Testis (tissue), 2 donors: ENCODE measurements at regions not wholly inside any gene's neighbourhood (a gene's known extent, or its start where the extent isn't known, plus 50 kb on each side); places are given as distances from the start of the nearest gene placed in this dataset.

Experiments used
- DNase-seq: peaks from one replicate; pipeline ENCODE4 v3.0.0-alpha.2; 2019
- H3K27ac ChIP-seq, 2 donors: fragments of 200-600 bp; sonication (generic); one replicate each; pipeline ENCODE4 v1.5.1; 2019
- H3K27me3 ChIP-seq: fragments of 200-600 bp; sonication (generic); one replicate; pipeline ENCODE4 v1.5.1; 2019
- H3K36me3 ChIP-seq: fragments of 200-600 bp; sonication (generic); one replicate; pipeline ENCODE4 v1.5.1; 2017; ENCODE audit warnings: low read depth; ENCODE audit errors: missing control alignments
- H3K4me1 ChIP-seq: fragments of 200-600 bp; sonication (generic); one replicate; pipeline ENCODE4 v1.5.1; 2019
- H3K4me3 ChIP-seq, 2 donors: fragments of 200-600 bp; sonication (generic); one replicate each; pipeline ENCODE4 v1.5.1; 2017 to 2019
- H3K9me3 ChIP-seq: fragments of 200-600 bp; sonication (generic); one replicate; pipeline ENCODE4 v1.5.1; 2017
- POLR2A ChIP-seq: fragments of 450-650 bp; IDR thresholded peaks from one replicate; pipeline ENCODE4 v1.6.1; 2017; ENCODE audit warnings: antibody characterized with exemption, mild to moderate bottlenecking, moderate library complexity
- whole genome bisulfite sequencing, 2 donors: methylation state at CpG; one replicate each; pipeline ENCODE4 v1.1.5; 2018; 5-methylcytosine and 5-hydroxymethylcytosine counted together
- intact Hi-C: fragments of 100-400 bp; cut with DNase I; formaldehyde crosslinking; loops from one replicate; pipeline ENCODE4 v1.15.1; 2023; ENCODE audit warnings: low total_unique reads
- TF ChIP-seq, protein P1 (sequence below), 3 experiments: fragments of 450-650 bp in 2 of 3; fragments of 200-600 bp in 1 of 3; sonication (generic) in 1 of 3; IDR thresholded peaks; one replicate each; pipeline ENCODE4 v1.5.1; 2016 to 2019; ENCODE audit warnings: antibody characterized with exemption in 3 of 3, mild to moderate bottlenecking in 2 of 3, moderate library complexity in 1 of 3

DNA sequence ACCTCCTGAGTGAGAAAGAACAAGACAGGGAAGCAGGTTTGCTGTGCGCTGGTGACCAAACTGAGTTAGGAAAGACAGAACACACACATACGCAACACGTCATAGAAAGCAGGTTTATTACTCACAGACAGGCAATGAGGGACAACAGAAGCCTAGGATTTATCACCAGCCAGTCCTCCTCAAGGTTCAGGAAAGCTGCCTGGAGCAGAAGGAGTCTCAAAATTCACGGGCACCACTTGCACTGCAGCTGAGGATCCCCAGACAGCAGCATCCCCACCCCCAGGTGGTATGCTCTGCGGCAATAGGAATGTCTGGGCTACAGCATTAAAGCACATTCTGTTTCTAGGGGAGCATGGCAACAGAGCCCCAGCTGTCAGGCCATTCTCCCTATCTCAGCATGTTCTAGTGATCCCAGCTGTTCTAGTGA is 284.4 kb upstream of the RGPD4 start:
- 59 to 69% methylated on average over 5 of the region's 5 CpGs for WGBS, 2 donors
- H3K27me3 ChIP-seq: no peaks in the 10 kb centered on the region
- H3K27ac ChIP-seq: no peak overlapping the region
- H3K36me3 ChIP-seq: no peaks in the 10 kb centered on the region
- TF ChIP-seq, protein P1, sequence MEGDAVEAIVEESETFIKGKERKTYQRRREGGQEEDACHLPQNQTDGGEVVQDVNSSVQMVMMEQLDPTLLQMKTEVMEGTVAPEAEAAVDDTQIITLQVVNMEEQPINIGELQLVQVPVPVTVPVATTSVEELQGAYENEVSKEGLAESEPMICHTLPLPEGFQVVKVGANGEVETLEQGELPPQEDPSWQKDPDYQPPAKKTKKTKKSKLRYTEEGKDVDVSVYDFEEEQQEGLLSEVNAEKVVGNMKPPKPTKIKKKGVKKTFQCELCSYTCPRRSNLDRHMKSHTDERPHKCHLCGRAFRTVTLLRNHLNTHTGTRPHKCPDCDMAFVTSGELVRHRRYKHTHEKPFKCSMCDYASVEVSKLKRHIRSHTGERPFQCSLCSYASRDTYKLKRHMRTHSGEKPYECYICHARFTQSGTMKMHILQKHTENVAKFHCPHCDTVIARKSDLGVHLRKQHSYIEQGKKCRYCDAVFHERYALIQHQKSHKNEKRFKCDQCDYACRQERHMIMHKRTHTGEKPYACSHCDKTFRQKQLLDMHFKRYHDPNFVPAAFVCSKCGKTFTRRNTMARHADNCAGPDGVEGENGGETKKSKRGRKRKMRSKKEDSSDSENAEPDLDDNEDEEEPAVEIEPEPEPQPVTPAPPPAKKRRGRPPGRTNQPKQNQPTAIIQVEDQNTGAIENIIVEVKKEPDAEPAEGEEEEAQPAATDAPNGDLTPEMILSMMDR (IDR thresholded peaks at IDR 0.05): no peak
- no peak for TF ChIP-seq POLR2A
- no peak overlapping the region for H3K4me3 ChIP-seq
- no peaks in the 10 kb centered on the region for H3K4me1 ChIP-seq
- DNase-seq: no peak
- no peaks in the 10 kb centered on the region for H3K9me3 ChIP-seq
- intact Hi-C loops: no loop called here

DNA sequence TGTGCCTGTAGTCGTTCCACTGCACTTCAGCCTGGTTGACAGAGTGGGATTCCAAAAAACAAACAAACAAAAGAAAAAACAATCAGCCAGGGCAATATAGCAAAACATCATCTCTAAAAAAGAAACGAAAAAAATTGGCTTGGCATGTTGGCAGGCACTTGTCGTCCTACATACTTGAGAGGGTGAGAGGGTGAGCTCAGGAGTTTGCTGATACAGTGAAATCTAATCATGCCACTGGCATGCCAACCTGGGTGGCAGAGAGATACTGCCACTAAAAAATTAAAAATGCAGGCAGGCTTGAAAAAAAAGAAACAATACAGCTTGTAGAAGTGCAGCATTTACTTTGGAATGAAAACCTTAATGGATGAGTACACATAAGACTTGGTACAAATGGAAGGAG is 282.9 kb upstream of the RGPD4 start:
- no peak for TF ChIP-seq POLR2A
- TF ChIP-seq, protein P1 (IDR thresholded peaks at IDR 0.05): no peak
- 38 to 52% methylated on average over 3 of the region's 3 CpGs for WGBS, 2 donors
- Histone ChIP-seq H3K9me3 (no peaks in the 10 kb centered on the region), H3K27me3 (no peaks in the 10 kb centered on the region), H3K4me3 (peak overlapping the region; percentile 17 to 38), H3K36me3 (no peaks in the 10 kb centered on the region), H3K4me1 (no peaks in the 10 kb centered on the region), H3K27ac (no peak overlapping the region)
- intact Hi-C loops: no loop called here
- no peak for DNase-seq

DNA sequence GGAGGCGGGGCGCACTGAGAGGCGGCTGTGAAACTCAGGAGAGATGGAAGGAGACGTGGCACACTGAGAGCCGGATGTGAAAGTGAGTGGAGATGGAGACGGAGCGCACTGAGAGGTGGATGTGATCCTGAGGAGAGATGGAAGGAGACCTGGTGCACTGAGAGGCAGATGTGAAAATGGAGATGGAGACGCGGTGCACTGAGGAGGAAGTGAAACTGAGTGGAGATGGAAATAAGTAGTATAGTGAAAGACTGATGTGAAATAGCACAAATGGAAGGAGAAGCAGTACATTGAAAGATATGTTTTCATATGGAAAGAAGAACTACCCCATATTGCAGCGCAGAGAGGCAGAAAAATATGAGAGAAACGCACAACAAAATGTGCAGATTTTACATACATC is 281.6 kb upstream of the RGPD4 start:
- H3K27ac ChIP-seq: no peak overlapping the region
- 61 to 68% methylated on average over 11 of the region's 11 CpGs for WGBS, 2 donors
- intact Hi-C loops: no loop called here
- TF ChIP-seq, protein P1 (IDR thresholded peaks at IDR 0.05): no peak
- TF ChIP-seq POLR2A: no peak
- peak overlapping the region in 1 of 2 donors; percentile 38 for H3K4me3 ChIP-seq
- no peak for DNase-seq
- H3K27me3 ChIP-seq: no peaks in the 10 kb centered on the region
- H3K9me3 ChIP-seq: no peaks in the 10 kb centered on the region
- H3K4me1 ChIP-seq: no peaks in the 10 kb centered on the region
- H3K36me3 ChIP-seq: no peaks in the 10 kb centered on the region

DNA sequence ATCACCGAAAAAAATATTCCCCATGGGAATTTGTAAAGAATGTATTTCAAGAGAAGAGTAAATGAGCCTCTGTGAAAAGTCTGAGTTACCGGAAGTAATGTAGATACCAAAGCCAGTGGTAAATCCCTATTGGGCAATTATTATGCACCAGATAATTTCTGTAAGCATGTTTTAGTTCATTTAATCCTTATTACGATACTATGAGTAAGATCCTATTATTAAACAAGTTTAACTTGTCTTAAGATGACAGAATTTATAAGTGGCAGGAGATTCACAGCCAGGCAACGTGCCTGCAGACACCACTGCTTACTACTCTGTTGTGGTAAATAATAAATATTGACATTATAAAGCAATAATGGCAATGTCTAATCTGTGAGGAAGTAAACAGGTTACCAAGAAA is 280.8 kb upstream of the RGPD4 start:
- no peaks in the 10 kb centered on the region for H3K4me1 ChIP-seq
- no peak overlapping the region for H3K4me3 ChIP-seq
- H3K27me3 ChIP-seq: no peaks in the 10 kb centered on the region
- no peak for DNase-seq
- TF ChIP-seq POLR2A: no peak
- TF ChIP-seq, protein P1 (IDR thresholded peaks at IDR 0.05): no peak
- 35 to 50% methylated on average over 4 of the region's 4 CpGs for WGBS, 2 donors
- intact Hi-C loops: no loop called here
- no peak overlapping the region for H3K27ac ChIP-seq
- no peaks in the 10 kb centered on the region for H3K9me3 ChIP-seq
- no peaks in the 10 kb centered on the region for H3K36me3 ChIP-seq

DNA sequence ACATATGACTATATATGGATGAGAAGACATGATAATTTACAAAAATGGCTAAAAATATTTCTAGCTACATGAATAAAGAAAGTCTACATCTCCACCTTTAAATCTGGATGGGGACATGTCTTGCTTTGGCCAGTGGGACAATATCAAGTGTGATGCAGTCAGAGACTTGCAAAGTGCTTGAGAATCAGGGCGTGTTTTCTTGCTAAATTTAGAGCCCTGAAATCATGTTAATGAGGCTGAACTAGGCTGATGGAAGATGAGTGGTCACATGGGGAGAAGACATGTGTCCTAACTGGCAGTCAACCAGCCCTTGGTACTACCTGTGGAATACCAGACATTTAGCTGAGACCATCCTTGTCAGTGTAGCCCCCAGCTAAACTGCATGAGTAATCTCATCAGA is 278.5 kb upstream of the RGPD4 start:
- no peak for DNase-seq
- TF ChIP-seq POLR2A: no peak
- TF ChIP-seq, protein P1 (IDR thresholded peaks at IDR 0.05): no peak
- no peaks in the 10 kb centered on the region for H3K27me3 ChIP-seq
- H3K27ac ChIP-seq: no peak overlapping the region
- H3K9me3 ChIP-seq: no peaks in the 10 kb centered on the region
- H3K4me3 ChIP-seq: no peak overlapping the region
- no peaks in the 10 kb centered on the region for H3K4me1 ChIP-seq
- no peaks in the 10 kb centered on the region for H3K36me3 ChIP-seq
- intact Hi-C loops: no loop called here
- 60 to 77% methylated on average over 1 of the region's 1 CpG for WGBS, 2 donors
